GM04503 (cell line): ENCODE measurements at regions not wholly inside any gene's neighbourhood (a gene's known extent, or its start where the extent isn't known, plus 50 kb on each side); places are given as distances from the start of the nearest gene placed in this dataset.

Experiments
- DNase-seq: peaks from one replicate; pipeline ENCODE4 v3.0.0-alpha.2; 2012; ENCODE audit warnings: low read depth

GRCh38 chr19:34118879-34119748, 53.2 kb upstream of the LSM14A start:
- DNase-seq: no peak

- no peak for DNase-seq
These were observed 52.2 kb upstream of the LSM14A start for GRCh38 chr19:34120141-34120540.

GRCh38 chr19:34120846-34121639, 51.3 kb upstream of the LSM14A start:
- no peak for DNase-seq
